D341Med (cell line): ENCODE measurements at regions not wholly inside any gene's neighbourhood (a gene's known extent, or its start where the extent isn't known, plus 50 kb on each side); places are given as distances from the start of the nearest gene placed in this dataset.
A peak's percentile ranks its signal among the peaks of the same experiment; 100 is the strongest.

ENCODE experiments used
- DNase-seq: peaks from one replicate; pipeline ENCODE4 v3.0.0; 2012; ENCODE audit warnings: low spot score

DNA sequence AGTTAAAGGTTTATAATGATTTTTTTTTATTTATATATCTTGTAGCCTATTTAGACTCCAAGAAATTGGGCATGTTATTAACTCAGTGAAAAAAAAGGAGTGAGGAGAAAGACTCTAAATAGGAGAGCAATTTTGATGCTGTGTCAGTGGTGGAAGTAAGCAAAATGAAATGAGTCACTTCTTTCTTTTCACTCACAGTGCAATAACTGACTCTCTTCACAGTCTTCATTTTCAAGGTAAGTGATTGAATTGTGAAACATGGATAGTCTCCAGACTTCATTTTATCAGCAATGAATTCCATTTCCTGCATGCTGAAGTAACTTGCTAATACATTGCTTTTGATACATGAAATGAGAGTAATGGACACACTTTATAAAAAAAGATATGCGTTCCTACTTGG, 2271.5 kb downstream of the PCDH7 start:
- DNase-seq = no peak

DNA sequence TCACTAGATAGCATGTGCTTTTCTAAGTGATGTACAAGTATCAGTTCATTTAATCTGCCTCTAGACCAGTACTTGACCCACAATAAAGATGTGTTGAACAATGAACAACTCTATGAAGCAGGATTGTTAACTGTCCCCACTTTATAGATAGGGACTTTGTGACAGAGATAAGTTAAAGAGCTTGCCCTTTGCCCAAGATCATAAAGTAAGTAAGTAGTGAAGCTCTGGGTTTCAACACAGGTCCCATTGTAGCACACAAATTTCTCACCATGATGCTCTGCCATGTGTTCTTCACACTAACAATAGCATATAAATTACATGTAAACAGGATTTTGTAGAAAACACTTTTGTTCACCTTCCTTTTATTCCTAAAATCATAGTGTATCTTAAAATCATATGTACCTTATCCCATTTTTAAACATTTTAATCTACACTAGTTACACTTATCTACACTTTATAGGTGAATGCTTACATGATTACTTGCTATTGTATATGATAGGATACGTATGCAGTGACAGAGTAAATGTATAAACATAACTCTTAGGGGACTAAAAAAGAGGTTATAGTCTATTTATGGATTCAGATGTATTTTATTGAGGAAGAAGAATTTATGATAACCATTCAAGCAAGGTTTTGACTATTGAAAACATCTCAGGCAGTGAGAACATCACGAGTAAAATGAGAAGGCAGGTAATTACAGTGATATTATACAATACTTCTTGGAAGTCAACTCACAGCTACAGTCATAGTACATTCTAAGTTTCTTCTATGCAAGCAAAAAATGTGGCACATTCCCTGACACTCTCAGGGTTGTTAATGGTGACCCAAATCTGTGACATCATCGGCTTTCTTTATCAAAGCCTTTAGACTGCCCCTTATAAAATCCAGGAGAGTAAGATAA, 2275.1 kb downstream of the PCDH7 start:
- no peak for DNase-seq

DNA sequence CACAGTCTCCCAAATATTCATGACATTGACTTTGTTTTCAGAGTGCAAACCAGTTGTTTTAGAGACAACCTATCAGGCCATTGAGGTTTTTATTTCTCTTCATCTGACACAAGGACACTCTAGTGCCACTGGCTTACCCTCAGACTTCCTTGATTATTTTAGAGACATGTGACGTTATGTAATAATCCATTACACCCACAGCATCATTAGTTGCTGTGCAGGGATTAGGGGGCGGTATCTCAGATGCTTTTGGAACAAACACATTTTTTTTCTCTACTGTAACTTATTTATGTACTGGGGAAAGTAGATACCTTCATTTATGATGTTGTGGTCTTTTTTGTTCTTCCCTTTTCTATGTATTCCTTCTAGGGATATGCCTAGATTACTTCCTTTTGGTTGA, 2293.1 kb downstream of the PCDH7 start:
- DNase-seq = no peak

GRCh38 chr4:33025236-33025635, 2305.1 kb downstream of the PCDH7 start:
- DNase-seq = no peak

DNA sequence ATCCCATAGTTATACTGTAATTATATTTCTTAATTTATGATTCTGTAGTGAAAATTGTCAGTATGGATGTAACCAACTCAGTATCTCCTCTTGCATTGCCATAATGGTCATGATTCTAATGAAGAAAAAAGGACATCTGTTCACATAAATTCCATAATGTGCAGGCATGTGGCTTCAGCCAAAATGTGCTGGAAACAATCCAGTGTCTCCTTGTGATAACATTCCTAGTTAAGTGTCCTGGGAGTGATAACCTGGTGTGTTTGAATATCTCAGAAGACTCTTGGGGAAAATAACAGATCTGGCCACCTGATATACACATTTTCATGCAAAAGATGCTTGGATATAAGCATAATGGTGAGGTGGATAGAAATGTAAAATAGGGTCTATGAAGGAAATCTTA, 2309.8 kb downstream of the PCDH7 start:
- DNase-seq = no peak

DNA sequence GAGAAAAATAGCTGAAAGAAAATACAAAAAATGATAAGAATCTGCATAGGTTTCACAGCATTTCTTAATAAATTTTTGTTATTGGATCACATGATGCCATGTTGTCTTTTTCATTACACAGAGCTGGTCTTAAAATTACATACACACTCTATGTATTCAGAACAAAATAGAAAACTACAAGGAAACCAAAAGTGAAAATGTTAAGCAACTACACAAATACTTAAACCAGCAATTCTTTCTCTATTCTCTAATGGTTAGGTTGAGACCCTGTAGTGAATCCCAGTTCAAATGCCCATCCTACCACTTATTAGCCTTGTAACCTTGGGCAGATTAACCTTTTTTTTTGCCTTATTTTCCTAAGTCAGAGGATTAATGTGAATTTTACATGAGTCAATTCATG, 2311.2 kb downstream of the PCDH7 start:
- DNase-seq = no peak

DNA sequence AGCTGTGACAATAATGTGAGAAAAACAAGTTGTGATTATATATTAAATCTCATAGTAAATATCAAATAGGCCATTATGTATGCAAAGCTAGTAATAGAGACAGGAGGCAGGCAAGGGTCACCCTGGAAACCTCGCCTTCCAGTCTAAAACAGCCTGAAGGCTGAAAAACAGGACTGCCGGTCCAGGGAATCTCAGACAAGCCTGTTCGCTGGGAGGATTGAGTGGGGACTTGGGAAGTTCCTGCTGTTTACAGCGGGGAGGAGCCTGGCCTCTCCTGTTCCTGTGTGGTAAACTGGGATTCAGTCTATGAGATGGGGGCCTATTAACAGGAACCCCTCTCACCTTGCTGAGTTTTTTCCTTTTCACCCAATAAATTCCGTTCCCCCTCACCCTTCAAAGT, 2317.3 kb downstream of the PCDH7 start:
- DNase-seq = no peak

DNA sequence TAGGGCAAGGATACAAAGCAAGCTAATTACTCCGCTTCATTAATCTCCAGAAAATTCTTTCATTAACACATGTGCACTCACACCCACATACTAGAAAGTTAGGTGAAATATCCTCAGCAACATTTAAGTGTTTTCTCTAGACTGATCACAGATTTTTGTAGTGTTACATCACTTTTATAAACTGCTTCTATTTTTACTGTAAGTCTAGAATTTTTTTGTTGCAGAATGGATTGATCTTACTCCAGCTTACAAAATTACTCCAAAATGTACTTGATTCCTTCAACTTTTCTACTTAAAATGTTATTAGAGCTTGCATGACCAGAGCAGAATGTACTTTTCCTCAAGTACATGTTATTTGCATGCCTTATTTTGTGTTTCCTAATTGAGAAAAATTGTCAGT, 2325.2 kb downstream of the PCDH7 start:
- no peak for DNase-seq

DNA sequence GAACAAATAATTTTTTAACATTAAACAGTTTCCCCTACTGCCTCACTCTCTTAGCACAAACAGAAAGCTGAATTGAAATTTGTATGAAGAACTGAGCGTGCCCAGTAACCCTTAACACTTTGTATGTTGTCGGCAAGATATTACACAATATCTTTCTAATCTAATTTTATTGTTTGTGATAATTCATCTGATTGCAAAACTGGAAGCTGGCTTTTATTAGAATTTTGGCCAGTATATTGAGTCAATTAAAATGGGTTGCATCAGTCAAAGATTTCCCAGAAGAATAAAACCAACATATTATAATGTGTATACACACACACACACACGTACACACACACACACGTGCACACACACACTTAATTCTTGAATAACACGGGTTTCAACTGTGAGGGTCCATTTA, 2332.1 kb downstream of the PCDH7 start:
- DNase-seq = no peak

DNA sequence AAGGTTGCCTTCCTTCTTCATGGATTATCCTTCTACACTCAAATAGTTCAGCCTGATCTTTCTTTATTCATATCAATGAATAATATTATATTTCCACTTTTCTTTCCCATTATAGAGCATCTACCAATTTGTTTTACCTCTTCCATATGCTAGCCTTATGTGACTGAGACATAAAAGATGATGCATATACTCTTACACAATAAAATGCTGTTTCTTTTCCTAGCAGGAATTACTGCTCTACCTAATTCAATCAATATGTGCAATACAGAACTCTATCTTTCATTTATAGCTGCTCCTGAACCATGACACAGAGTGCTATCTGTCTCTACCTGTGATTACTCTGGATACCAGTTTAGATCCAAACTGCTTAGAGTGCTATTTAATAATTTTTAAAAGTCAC, 2334.0 kb downstream of the PCDH7 start:
- no peak for DNase-seq

DNA sequence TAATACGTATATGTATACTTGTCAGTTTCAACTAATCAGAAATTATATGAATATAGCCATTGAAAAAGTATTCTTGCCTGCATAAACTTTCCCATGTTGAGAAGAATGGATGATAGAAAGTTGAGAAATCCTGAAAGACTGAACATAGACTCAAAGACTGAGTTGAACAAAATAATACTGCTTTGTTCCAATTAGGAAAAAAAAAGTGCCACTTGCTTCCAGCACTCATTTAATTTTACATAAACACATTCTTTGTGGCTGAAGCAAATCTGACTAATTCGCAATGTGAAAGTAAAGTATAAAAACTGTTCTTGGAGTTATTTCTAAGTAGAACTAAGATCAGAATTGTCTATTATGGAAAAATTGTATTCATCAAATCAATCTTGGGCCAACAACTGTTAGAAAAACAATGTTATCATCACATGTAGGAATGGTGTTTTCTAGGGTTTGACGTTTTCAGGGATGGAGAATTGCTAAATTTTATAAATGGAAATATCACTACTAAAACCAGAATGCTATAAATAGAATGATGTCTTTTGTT, 2334.6 kb downstream of the PCDH7 start:
- DNase-seq = no peak

- DNase-seq = no peak
These were observed 2337.6 kb downstream of the PCDH7 start for GRCh38 chr4:33057736-33058135.

- DNase-seq = no peak
These were observed 2338.8 kb downstream of the PCDH7 start for GRCh38 chr4:33058998-33059397.

DNA sequence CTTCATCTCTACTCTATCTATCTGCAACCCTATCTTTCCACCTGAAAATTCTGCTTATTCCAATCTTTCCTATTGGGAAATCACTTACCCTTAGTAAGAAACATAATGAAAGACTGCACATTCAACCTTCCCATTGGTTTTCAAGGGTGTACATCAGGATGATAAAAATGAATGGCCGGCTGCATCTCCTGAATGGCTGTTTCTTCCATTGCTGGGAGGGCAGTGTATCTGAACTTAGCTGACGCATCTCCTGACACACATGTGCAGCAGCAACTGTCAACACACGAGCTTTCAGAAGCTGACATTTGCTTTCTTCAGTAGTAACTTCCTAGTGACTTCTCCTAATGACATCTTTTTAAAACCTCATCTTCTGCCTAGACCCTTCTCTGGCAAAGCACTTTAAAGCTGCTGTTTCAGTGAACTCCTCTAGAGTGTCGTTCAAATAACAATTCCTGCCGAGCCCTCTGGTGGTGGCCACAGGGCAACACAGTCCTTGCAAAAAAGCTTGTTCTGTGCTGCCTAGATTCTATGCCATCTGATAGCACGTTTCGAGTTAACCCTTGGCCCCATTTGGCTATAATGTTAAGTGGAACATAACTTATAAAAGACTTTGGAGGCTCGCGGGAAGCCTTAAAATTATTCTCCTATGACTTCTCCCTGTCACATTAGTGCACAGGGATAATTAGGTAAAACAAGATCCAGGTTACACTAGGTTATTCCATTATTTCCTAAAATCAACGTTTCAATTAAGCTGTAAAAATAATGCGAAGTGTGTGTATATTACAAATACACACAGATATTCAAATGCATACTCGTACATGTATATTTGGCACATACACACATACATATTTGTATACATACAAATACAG, 2340.7 kb downstream of the PCDH7 start:
- peak; percentile 65 for DNase-seq

DNA sequence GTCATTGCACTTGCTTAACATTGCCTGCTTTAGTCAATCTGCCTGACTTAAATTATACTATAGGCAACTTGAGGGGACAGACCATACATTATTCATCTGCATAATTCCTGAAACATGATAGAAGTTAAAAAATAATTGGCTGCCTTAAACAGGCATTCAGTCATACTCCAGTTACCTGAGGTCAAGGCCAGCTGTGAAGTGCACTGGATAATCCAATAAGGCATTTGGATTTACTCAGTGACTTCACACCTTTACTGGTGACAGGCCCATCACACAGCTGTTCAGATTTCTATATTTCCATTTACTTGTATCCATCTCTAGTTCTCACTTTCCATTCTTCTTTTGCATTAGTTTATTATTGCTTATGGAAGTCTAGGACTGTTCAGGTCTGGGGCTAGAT, 2341.6 kb downstream of the PCDH7 start:
- no peak for DNase-seq

- no peak for DNase-seq
These were observed 2342.1 kb downstream of the PCDH7 start for GRCh38 chr4:33062155-33062806.

- no peak for DNase-seq
These were observed 2343.1 kb downstream of the PCDH7 start for GRCh38 chr4:33063241-33063640.

GRCh38 chr4:33064238-33064637, 2344.1 kb downstream of the PCDH7 start:
- no peak for DNase-seq

DNA sequence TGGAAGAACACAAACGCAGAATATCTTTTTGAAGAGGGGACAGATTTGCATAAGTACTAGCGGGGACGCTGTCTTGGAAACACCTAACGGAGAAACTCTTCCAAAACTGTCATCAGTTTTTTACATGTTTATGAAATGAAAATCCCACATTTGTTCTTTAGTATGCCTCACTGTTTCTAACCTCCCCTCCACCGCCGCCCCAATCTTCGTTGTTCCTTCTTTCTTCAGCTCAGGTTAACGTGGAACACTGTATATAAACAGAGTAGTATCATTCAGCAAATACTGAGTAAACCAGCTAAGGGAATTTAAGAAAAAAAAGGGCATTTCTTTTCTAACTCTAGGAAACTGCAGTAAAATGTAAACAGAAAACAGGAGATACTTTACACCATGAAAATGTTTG, 2345.6 kb downstream of the PCDH7 start:
- DNase-seq = no peak

DNA sequence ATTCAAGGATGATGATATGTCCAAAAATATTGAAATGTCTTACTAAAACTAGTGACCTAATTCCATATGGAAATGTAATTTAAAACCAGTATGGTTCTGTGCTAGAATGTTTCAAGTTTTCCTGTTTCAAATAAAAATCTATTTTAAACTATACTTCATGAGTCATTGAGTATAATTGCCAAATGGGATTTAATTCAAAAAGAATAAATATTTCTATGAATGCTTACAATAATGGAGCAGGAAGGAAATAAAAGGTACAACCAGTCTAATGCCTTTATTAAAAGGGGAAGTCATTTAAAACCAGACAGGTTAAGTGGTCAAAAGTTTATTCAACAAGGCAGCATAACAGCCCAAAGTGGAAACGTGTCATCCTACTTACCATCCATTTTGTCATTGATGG, 2347.1 kb downstream of the PCDH7 start:
- no peak for DNase-seq

GRCh38 chr4:33068539-33068938, 2348.4 kb downstream of the PCDH7 start:
- no peak for DNase-seq

DNA sequence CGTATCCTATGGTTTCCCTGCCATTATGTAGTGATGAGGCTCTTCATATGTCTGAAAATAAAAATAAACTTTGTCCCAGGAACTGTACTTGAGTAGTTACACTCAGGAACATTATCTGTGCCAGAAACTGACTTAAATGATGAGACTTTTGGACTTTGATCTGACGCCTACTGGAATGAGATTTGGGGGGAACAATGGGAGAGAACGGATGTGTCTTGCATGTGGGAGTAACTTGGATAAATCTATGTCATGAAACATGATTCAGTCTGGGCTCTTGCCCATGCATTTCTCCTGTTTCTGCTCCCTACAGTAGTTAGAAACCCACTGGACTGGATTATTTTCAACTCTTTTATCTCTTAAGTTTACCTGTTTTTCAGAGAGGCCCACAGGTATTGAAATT, 2351.4 kb downstream of the PCDH7 start:
- no peak for DNase-seq
